Calu3 (cell line): ENCODE measurements at regions not wholly inside any gene's neighbourhood (a gene's known extent, or its start where the extent isn't known, plus 50 kb on each side); places are given as distances from the start of the nearest gene placed in this dataset.

ENCODE experiments used
- BruUV-seq: library from RNA; stranded (reverse); fragments of 400-500 nt; replicated peaks from 2 replicates; lab custom pipeline; 2021; lab: Mats Ljungman, UMichigan
- CTCF ChIA-PET: fragments of 300-600 bp; sonication (Branson Sonifier 250); formaldehyde crosslinking; loops from one replicate; lab custom pipeline; 2022; ENCODE audit warnings: antibody characterized with exemption; lab: Charles Lee
- DNase-seq: peaks from one replicate; pipeline ENCODE4 v3.0.0; 2022
- H3K27ac Mint-ChIP-seq: one replicate; pipeline ENCODE4 v1.8.0; 2022; ENCODE audit warnings: mixed read lengths; ENCODE audit not compliant: unreplicated experiment
- H3K27me3 Mint-ChIP-seq: one replicate; pipeline ENCODE4 v1.8.0; 2022; ENCODE audit warnings: mixed read lengths; ENCODE audit not compliant: unreplicated experiment
- H3K36me3 Mint-ChIP-seq: one replicate; pipeline ENCODE4 v1.8.0; 2022; ENCODE audit warnings: mild to moderate bottlenecking, moderate library complexity, mixed read lengths; ENCODE audit not compliant: insufficient read depth, unreplicated experiment
- H3K4me1 Mint-ChIP-seq: one replicate; pipeline ENCODE4 v1.8.0; 2022; ENCODE audit warnings: mild to moderate bottlenecking, low read depth, mixed read lengths; ENCODE audit not compliant: unreplicated experiment
- H3K4me3 Mint-ChIP-seq: one replicate; pipeline ENCODE4 v1.8.0; 2022; ENCODE audit warnings: mild to moderate bottlenecking, low read depth, moderate library complexity, mixed read lengths; ENCODE audit not compliant: unreplicated experiment
- H3K9me3 Mint-ChIP-seq: one replicate; pipeline ENCODE4 v1.8.0; 2022; ENCODE audit warnings: low read depth, mixed read lengths; ENCODE audit not compliant: unreplicated experiment
- intact Hi-C: fragments of 100-400 bp; cut with micrococcal nuclease; formaldehyde crosslinking; loops from one replicate; pipeline ENCODE4 v1.10.0; 2022; ENCODE audit not compliant: unreplicated experiment
- TF ChIP-seq, protein P1 (sequence below): fragments of 200-600 bp; IDR thresholded peaks from one replicate; pipeline ENCODE4 v1.8.0; 2022; ENCODE audit warnings: antibody characterized with exemption; ENCODE audit not compliant: unreplicated experiment

DNA sequence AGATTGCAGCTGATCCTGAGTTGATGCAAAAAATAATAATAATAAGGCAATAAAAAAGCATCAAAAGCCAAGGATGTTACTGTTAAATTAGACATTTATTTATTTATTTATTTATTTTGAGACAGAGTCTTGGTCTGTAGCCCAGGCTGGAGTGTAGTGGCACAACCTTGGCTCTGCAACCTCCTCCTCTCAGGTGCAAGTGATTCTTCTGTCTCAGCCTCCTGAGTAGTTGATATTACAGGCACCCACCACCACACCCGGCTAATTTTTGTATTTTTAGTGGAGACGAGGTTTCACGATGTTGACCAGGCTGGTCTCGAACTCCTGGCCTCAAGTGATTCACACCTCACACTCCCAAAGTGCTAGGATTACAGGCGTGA lies 465.5 kb upstream of the NRP1 start:
- DNase-seq = no peak
- TF ChIP-seq, protein P1, sequence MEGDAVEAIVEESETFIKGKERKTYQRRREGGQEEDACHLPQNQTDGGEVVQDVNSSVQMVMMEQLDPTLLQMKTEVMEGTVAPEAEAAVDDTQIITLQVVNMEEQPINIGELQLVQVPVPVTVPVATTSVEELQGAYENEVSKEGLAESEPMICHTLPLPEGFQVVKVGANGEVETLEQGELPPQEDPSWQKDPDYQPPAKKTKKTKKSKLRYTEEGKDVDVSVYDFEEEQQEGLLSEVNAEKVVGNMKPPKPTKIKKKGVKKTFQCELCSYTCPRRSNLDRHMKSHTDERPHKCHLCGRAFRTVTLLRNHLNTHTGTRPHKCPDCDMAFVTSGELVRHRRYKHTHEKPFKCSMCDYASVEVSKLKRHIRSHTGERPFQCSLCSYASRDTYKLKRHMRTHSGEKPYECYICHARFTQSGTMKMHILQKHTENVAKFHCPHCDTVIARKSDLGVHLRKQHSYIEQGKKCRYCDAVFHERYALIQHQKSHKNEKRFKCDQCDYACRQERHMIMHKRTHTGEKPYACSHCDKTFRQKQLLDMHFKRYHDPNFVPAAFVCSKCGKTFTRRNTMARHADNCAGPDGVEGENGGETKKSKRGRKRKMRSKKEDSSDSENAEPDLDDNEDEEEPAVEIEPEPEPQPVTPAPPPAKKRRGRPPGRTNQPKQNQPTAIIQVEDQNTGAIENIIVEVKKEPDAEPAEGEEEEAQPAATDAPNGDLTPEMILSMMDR = no peak
- H3K9me3 Mint-ChIP-seq = no peaks in the 10 kb centered on the region
- CTCF ChIA-PET = no interaction called here
- no peaks in the 10 kb centered on the region for H3K27me3 Mint-ChIP-seq
- no peak overlapping the region for H3K4me3 Mint-ChIP-seq
- intact Hi-C loops = no loop called here
- no peak overlapping the region for H3K27ac Mint-ChIP-seq
- BruUV-seq = no TSS peak
- no peaks in the 10 kb centered on the region for H3K36me3 Mint-ChIP-seq
- H3K4me1 Mint-ChIP-seq = peaks cover 20% of the 10 kb centered on the region

- TF ChIP-seq, protein P1 = no peak
- BruUV-seq = no TSS peak
- H3K4me3 Mint-ChIP-seq = no peak overlapping the region
- H3K27ac Mint-ChIP-seq = no peak overlapping the region
- H3K9me3 Mint-ChIP-seq = no peaks in the 10 kb centered on the region
- H3K36me3 Mint-ChIP-seq = no peaks in the 10 kb centered on the region
- CTCF ChIA-PET = no interaction called here
- H3K4me1 Mint-ChIP-seq = peaks cover 20% of the 10 kb centered on the region
- no peaks in the 10 kb centered on the region for H3K27me3 Mint-ChIP-seq
- intact Hi-C loops = no loop called here
- DNase-seq = no peak
Observed at GRCh38 chr10:33799281-33799943, 464.9 kb upstream of the NRP1 start.

DNA sequence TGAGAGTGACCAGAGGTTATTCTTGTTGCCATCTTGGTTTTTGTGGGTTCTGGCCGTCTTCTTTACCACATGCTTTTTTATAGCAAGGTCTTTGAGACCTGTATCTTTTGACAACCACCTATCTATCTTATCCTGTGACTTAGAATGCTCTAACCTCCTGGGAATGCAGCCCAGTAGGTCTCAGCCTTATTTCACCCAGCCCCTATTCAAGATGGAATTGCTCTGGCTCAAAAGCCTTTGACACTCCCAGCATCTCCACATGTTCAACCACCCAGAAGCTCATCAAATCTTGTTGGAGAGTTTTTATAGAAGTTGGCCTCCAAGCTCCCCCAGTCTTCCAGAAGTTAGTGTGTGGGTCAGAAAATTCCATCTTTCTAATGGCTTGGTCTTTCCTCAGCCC lies 464.3 kb upstream of the NRP1 start:
- Mint-ChIP-seq H3K9me3 (no peaks in the 10 kb centered on the region), H3K4me1 (peaks cover 16% of the 10 kb centered on the region), H3K27ac (no peak overlapping the region), H3K4me3 (no peak overlapping the region), H3K36me3 (no peaks in the 10 kb centered on the region), H3K27me3 (no peaks in the 10 kb centered on the region)
- intact Hi-C loops = no loop called here
- no peak for DNase-seq
- TF ChIP-seq, protein P1 = no peak
- BruUV-seq = no TSS peak
- CTCF ChIA-PET = no interaction called here

- Mint-ChIP-seq H3K4me1 (peaks cover 5% of the 10 kb centered on the region), H3K27ac (no peak overlapping the region), H3K9me3 (no peaks in the 10 kb centered on the region), H3K4me3 (no peak overlapping the region), H3K27me3 (no peaks in the 10 kb centered on the region), H3K36me3 (no peaks in the 10 kb centered on the region)
- CTCF ChIA-PET = no interaction called here
- DNase-seq = no peak
- no TSS peak for BruUV-seq
- intact Hi-C loops = no loop called here
- TF ChIP-seq, protein P1 = no peak
Observed at GRCh38 chr10:33796680-33797079, 462.2 kb upstream of the NRP1 start.
